ENCODE measurements at regions not wholly inside any gene's neighbourhood (a gene's known extent, or its start where the extent isn't known, plus 50 kb on each side); places are given as distances from the start of the nearest gene placed in this dataset.

GRCh38 chr3:124386996-124387595, 343.2 kb upstream of the UMPS start:
- H3K4me3 ChIP-seq (ENCODE audit: low read depth, low read length), result no peak overlapping the region
- TF ChIP-seq CTCF (IDR thresholded peaks at IDR 0.05; ENCODE audit: insufficient read depth, low read depth, low read length), result no peak

GRCh38 chr3:124391774-124392173, 338.5 kb upstream of the UMPS start:
- H3K4me3 ChIP-seq (ENCODE audit: low read depth, low read length), result no peak overlapping the region
- TF ChIP-seq CTCF (IDR thresholded peaks at IDR 0.05; ENCODE audit: insufficient read depth, low read depth, low read length), result peak; percentile 4
- DNase-seq (ENCODE audit: low read depth), result no peak

More at GRCh38 chr3:124386996-124387595, 343.2 kb upstream of the UMPS start:
- DNase-seq (ENCODE audit: low read depth), result no peak

- TF ChIP-seq CTCF (IDR thresholded peaks at IDR 0.05; ENCODE audit: insufficient read depth, low read depth, low read length), result no peak
- H3K4me3 ChIP-seq (ENCODE audit: low read depth, low read length), result no peak overlapping the region
- no peak for DNase-seq (ENCODE audit: low read depth)
Observed at GRCh38 chr3:124393340-124393739, 336.9 kb upstream of the UMPS start.

GRCh38 chr3:124395162-124395561, 335.1 kb upstream of the UMPS start:
- DNase-seq (ENCODE audit: low read depth), result peak; percentile 27
- no peak overlapping the region for H3K4me3 ChIP-seq (ENCODE audit: low read depth, low read length)
- TF ChIP-seq CTCF (IDR thresholded peaks at IDR 0.05; ENCODE audit: insufficient read depth, low read depth, low read length), result no peak

GRCh38 chr3:124395584-124396338, 334.5 kb upstream of the UMPS start:
- DNase-seq (ENCODE audit: low read depth), result peak; percentile 21
- TF ChIP-seq CTCF (IDR thresholded peaks at IDR 0.05; ENCODE audit: insufficient read depth, low read depth, low read length), result no peak
- H3K4me3 ChIP-seq (ENCODE audit: low read depth, low read length), result no peak overlapping the region

- H3K4me3 ChIP-seq (ENCODE audit: low read depth, low read length), result no peak overlapping the region
- DNase-seq (ENCODE audit: low read depth), result no peak
- no peak for TF ChIP-seq CTCF (IDR thresholded peaks at IDR 0.05; ENCODE audit: insufficient read depth, low read depth, low read length)
Observed at GRCh38 chr3:124396339-124396950, 333.8 kb upstream of the UMPS start.
